VCaP (cell line): ENCODE measurements at regions not wholly inside any gene's neighbourhood (a gene's known extent, or its start where the extent isn't known, plus 50 kb on each side); places are given as distances from the start of the nearest gene placed in this dataset.
"Not testable (repeated sequence)": the region's sequence is repeated elsewhere in the genome, so short reads cannot be mapped to it uniquely, and the experiment has no call there.

Experiments used
- H3K27ac ChIP-seq: fragments of 450-650 bp; 2 replicates; pipeline ENCODE4 v1.5.1; 2017
- TF ChIP-seq, protein P1 (sequence below): fragments of 450-650 bp; conservative IDR thresholded peaks from 2 replicates; pipeline ENCODE4 v1.5.1; 2017; ENCODE audit warnings: mild to moderate bottlenecking, moderate library complexity

DNA sequence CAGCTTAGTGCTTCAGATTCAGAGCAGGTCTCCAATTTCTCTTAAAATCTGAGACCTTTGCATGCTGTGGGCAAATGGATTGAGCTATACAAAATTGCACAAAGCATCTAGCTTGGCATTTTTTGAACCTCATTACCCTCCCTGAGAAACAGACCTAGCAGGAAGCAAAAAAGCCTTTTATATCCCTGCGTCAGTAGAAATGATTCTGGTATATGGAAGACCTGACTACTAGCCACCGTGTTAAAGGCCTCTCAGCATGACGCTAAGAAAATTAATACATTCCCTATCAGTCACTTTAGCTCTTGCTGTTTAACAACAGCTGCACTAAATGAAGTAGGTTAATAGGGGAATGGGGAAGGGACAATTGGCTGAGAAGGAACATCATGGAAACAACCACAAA lies 110.7 kb upstream of the SMLR1 start:
- TF ChIP-seq, protein P1, sequence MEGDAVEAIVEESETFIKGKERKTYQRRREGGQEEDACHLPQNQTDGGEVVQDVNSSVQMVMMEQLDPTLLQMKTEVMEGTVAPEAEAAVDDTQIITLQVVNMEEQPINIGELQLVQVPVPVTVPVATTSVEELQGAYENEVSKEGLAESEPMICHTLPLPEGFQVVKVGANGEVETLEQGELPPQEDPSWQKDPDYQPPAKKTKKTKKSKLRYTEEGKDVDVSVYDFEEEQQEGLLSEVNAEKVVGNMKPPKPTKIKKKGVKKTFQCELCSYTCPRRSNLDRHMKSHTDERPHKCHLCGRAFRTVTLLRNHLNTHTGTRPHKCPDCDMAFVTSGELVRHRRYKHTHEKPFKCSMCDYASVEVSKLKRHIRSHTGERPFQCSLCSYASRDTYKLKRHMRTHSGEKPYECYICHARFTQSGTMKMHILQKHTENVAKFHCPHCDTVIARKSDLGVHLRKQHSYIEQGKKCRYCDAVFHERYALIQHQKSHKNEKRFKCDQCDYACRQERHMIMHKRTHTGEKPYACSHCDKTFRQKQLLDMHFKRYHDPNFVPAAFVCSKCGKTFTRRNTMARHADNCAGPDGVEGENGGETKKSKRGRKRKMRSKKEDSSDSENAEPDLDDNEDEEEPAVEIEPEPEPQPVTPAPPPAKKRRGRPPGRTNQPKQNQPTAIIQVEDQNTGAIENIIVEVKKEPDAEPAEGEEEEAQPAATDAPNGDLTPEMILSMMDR, result no peak
- no peak overlapping the region for H3K27ac ChIP-seq

DNA sequence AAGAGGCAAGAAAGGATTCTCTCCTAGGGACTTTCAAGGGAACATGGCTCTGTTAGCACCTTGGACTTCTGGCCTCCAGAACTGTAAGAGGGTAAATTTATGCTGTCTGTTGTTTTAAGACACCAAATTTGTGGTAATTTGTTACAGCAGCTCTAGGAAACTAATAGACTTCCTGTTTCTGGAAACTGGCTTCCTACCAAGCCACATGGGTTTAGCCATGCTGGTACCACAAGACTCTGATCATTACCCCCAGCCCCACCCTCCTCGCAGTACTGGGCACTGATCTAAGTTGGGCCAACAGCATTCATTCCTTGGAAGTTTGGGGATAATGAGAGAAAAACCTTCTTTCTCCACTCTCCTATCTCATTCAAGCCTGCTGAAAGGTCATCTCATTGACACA lies 109.5 kb upstream of the SMLR1 start:
- H3K27ac ChIP-seq, result no peak overlapping the region
- TF ChIP-seq, protein P1, result no peak

DNA sequence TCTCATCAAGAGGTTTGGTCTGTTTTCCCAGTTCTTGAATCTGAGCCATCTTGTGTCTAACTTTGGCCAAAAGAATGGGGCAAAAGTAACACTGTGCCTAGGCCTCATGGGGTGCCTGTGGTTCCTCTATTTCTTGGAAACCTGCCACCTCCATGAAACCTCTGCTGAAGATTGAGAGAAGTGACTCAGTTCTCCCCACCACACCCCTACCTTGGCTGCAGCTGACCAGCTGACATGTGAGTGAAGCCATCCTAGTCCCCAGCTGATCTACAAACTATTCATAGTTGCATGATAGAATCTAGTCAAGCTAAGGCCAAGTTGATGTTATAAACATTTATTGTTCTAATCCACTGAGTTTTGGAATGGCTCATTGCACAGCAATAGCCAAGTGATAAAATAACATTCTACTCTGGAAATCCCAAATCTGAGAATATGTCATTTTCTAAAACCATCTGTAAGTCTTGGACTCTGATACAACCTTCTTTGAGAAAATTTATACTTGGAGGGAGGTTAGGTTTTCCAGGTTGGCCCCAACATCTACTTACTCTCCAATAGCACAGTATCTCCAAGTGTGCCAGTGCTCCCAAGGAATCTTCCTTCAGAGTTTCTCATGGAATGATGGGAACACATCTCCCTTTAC lies 107.0 kb upstream of the SMLR1 start:
- TF ChIP-seq, protein P1, result no peak
- no peak overlapping the region for H3K27ac ChIP-seq

DNA sequence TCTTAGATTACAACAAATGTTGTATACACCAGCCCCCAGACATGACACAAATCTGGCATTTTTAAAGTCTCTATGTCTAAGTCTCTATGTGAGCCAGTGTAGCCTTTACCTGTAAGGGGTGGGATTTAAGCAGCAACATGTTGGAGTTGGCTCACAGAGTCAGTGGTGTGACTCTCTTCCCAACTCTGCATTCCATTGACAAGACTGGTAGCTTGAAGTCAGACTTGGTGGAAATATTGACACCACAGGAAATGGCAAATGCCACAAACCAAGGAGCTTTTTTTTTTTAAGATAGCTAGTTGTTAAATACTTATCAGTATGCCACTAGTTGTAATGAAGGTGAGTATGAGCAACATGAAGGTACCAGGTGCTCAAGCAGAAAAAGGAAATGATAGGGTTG lies 103.1 kb upstream of the SMLR1 start:
- H3K27ac ChIP-seq, result no peak overlapping the region
- TF ChIP-seq, protein P1, result no peak

DNA sequence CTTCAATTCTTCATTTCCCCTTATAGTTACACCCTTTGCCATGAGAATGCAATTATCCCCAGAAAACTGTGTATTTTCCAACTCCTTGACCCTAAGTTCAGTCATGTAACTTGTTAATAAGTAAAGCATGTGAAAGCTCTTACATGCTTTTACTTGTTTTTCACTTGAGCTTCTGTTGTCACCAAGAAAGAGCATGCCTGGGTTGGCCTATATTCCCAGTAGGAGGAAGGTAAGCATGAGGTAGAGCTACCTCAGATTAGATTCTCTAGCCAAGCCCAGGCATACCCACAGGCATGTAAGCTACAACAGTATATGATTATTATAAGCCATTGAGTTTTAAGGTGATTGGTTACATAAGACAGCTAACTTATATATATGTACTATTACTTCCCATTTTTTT lies 101.7 kb upstream of the SMLR1 start:
- no peak overlapping the region for H3K27ac ChIP-seq
- TF ChIP-seq, protein P1, result no peak

DNA sequence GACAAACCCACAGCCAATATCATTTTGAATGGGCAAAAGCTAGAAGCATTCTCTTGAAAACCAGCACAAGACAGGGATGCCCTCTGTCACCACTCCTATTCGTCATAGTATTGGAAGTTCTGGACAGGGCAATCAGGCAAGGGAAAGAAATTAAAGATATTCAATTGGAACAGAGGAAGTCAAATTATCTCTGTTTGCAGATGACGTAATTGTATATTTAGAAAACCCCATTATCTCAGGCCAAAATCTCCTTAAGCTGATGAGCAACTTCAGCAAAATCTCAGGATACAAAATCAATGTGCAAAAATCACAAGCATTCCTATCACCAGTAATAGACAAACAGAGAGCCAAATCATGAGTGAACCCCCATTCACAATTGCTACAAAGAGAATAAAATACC lies 99.1 kb upstream of the SMLR1 start:
- H3K27ac ChIP-seq, result not testable (repeated sequence)

DNA sequence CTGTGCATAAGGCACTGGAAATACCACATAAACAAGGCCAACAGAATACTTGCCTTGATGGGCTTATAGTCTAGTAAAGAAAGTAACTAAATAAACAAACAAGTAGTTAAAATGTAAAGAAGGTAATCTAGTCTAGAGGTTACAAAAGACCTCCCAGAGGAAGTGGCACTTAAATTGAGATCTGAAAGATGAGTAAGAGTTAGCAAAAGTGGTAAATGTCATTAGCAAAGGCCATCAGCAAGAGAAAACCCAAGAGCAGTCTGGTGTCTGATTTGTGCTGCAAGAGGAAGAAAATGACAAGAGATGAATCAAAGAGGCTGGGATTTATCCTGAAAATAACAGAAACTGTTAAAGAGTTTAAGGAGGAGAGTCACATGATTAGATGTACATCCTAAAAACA lies 96.6 kb upstream of the SMLR1 start:
- TF ChIP-seq, protein P1, result no peak
- no peak overlapping the region for H3K27ac ChIP-seq

DNA sequence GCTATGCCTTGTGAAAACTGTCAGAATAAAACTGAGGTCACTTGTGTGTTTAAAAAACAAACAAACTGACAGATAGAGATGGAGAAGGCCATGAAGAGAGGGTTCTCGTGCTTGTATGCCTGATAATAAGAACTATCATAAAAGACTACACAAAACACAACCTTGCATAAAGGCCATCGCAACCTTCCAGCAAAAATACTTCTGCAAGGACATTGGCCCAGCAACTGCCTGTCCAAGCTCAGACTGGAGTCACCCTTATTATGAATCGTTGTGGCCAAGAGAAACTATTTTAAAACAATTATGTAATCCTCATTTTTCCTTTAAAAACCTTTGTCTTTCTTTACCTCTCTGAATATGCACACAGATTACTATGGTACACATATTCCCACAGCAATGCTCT lies 93.0 kb upstream of the SMLR1 start:
- no peak overlapping the region for H3K27ac ChIP-seq
- TF ChIP-seq, protein P1, result no peak
